ENCODE measurements at regions not wholly inside any gene's neighbourhood (a gene's known extent, or its start where the extent isn't known, plus 50 kb on each side); places are given as distances from the start of the nearest gene placed in this dataset.

DNA sequence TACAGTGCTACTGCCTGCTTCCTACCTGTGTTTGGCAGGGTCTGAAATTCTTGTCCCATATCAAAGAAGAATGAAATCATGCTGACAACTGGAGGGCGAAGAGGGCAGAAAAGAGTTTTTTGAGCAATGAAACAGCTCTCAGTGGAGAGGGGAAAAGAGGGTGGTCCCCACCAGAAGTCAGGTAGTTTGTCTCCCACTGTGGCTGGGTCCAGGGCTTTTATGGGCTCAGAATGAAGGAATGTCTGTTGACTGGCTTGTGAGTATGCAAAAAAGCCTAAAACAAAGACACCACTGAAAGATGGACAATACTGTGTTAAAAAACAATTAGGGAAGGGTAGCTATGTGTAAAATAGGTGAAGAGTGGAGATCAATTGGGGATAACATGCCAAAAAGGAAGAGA lies 115.0 kb downstream of the ADAM29 start:
- TF ChIP-seq, protein P1, sequence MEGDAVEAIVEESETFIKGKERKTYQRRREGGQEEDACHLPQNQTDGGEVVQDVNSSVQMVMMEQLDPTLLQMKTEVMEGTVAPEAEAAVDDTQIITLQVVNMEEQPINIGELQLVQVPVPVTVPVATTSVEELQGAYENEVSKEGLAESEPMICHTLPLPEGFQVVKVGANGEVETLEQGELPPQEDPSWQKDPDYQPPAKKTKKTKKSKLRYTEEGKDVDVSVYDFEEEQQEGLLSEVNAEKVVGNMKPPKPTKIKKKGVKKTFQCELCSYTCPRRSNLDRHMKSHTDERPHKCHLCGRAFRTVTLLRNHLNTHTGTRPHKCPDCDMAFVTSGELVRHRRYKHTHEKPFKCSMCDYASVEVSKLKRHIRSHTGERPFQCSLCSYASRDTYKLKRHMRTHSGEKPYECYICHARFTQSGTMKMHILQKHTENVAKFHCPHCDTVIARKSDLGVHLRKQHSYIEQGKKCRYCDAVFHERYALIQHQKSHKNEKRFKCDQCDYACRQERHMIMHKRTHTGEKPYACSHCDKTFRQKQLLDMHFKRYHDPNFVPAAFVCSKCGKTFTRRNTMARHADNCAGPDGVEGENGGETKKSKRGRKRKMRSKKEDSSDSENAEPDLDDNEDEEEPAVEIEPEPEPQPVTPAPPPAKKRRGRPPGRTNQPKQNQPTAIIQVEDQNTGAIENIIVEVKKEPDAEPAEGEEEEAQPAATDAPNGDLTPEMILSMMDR (IDR thresholded peaks at IDR 0.05): no peak
- DNase-seq (ENCODE audit: low spot score): no peak
- Mint-ChIP-seq H3K27me3 (ENCODE audit: low read depth) (no peaks in the 10 kb centered on the region), H3K4me3 (ENCODE audit: unreplicated experiment) (no peak overlapping the region), H3K9me3 (ENCODE audit: low read depth) (peaks cover 8% of the 10 kb centered on the region), H3K36me3 (ENCODE audit: low read depth) (peaks cover 1% of the 10 kb centered on the region), H3K4me1 (ENCODE audit: low read depth) (peaks cover 14% of the 10 kb centered on the region), H3K27ac (ENCODE audit: unreplicated experiment) (no peak overlapping the region)

- peaks cover 3% of the 10 kb centered on the region for H3K27me3 Mint-ChIP-seq (ENCODE audit: low read depth)
- H3K27ac Mint-ChIP-seq (ENCODE audit: unreplicated experiment): no peak overlapping the region
- TF ChIP-seq, protein P1 (IDR thresholded peaks at IDR 0.05): no peak
- DNase-seq (ENCODE audit: low spot score): no peak
- H3K4me1 Mint-ChIP-seq (ENCODE audit: low read depth): peaks cover 14% of the 10 kb centered on the region
- peaks cover 3% of the 10 kb centered on the region for H3K9me3 Mint-ChIP-seq (ENCODE audit: low read depth)
- no peak overlapping the region for H3K4me3 Mint-ChIP-seq (ENCODE audit: unreplicated experiment)
- peaks cover 1% of the 10 kb centered on the region for H3K36me3 Mint-ChIP-seq (ENCODE audit: low read depth)
Observed at GRCh38 chr4:175034007-175034406, 115.8 kb downstream of the ADAM29 start.

DNA sequence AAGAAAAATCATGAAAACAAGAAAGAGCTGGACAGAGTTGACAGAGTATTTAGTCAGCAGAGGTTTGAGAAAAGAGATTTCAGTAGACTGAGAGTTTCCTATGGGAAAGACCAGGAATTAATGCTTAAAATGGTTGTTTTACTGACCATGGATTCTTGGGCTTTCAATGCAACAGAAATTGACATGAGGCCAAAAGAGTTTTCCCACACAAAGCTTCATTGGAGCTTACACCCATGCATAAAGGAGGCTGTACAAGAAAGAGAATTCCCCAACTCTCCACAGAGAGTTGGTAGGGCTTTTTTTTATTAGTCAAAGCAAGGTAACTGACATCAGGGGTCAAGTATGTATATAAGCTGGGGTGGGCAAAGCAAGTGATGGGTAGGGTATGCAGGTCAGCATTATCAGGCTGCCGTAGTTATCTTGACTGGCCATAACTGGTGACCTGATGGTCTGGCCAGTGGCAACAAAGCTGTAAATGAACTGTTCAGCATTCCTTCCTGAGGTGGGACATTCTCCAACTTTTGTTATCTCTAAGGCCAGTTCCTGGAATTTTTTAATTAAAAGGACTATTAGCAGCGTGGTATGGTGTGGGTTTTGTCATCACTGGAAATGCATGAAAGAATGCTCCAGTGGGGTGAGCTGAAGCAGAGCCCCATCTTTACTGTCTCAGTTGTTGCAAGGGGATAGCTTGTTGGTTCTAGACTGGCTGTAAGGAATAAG lies 117.0 kb downstream of the ADAM29 start:
- no peaks in the 10 kb centered on the region for H3K9me3 Mint-ChIP-seq (ENCODE audit: low read depth)
- no peaks in the 10 kb centered on the region for H3K36me3 Mint-ChIP-seq (ENCODE audit: low read depth)
- TF ChIP-seq, protein P1 (IDR thresholded peaks at IDR 0.05): no peak
- no peak for DNase-seq (ENCODE audit: low spot score)
- H3K4me1 Mint-ChIP-seq (ENCODE audit: low read depth): peaks cover 14% of the 10 kb centered on the region
- peaks cover 3% of the 10 kb centered on the region for H3K27me3 Mint-ChIP-seq (ENCODE audit: low read depth)
- no peak overlapping the region for H3K27ac Mint-ChIP-seq (ENCODE audit: unreplicated experiment)
- no peak overlapping the region for H3K4me3 Mint-ChIP-seq (ENCODE audit: unreplicated experiment)

DNA sequence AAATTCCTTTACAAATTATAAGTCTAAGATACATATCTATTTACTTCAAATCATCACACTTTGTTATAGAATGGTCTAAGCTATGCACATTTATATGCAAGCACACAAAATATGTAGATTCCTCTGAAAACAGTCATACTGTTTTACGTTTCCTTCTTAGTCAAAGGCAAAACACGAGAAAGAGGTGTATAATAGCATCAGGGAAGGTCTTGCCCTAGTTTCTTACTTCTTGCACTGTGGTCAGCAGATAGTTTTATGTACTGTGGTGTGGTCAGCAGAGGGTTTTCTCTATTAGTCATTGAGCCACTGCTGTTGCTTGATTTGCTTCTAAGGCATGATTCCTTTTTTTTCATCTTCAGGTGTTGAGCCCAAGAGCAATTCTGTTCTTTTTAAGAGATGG lies 117.7 kb downstream of the ADAM29 start:
- no peak overlapping the region for H3K27ac Mint-ChIP-seq (ENCODE audit: unreplicated experiment)
- H3K36me3 Mint-ChIP-seq (ENCODE audit: low read depth): no peaks in the 10 kb centered on the region
- H3K4me1 Mint-ChIP-seq (ENCODE audit: low read depth): peaks cover 13% of the 10 kb centered on the region
- no peak for DNase-seq (ENCODE audit: low spot score)
- H3K4me3 Mint-ChIP-seq (ENCODE audit: unreplicated experiment): no peak overlapping the region
- TF ChIP-seq, protein P1 (IDR thresholded peaks at IDR 0.05): no peak
- H3K9me3 Mint-ChIP-seq (ENCODE audit: low read depth): no peaks in the 10 kb centered on the region
- H3K27me3 Mint-ChIP-seq (ENCODE audit: low read depth): peaks cover 3% of the 10 kb centered on the region

GRCh38 chr4:175048111-175048784 lies 130.1 kb downstream of the ADAM29 start:
- Mint-ChIP-seq H3K9me3 (ENCODE audit: low read depth) (no peaks in the 10 kb centered on the region), H3K27ac (ENCODE audit: unreplicated experiment) (no peak overlapping the region), H3K36me3 (ENCODE audit: low read depth) (no peaks in the 10 kb centered on the region), H3K4me3 (ENCODE audit: unreplicated experiment) (no peak overlapping the region), H3K27me3 (ENCODE audit: low read depth) (peaks cover 2% of the 10 kb centered on the region), H3K4me1 (ENCODE audit: low read depth) (no peaks in the 10 kb centered on the region)
- DNase-seq (ENCODE audit: low spot score): no peak
- TF ChIP-seq, protein P1 (IDR thresholded peaks at IDR 0.05): no peak

Measured in chondrocyte (in vitro differentiated cells).